ENCODE measurements at regions not wholly inside any gene's neighbourhood (a gene's known extent, or its start where the extent isn't known, plus 50 kb on each side); places are given as distances from the start of the nearest gene placed in this dataset.

GRCh38 chr10:8375137-8375536, 320.6 kb downstream of the GATA3 start:
- TF ChIP-seq CTCF (IDR thresholded peaks at IDR 0.05; ENCODE audit: insufficient read depth, low read length), result no peak
- no peak for TF ChIP-seq GABPA (IDR thresholded peaks at IDR 0.05; ENCODE audit: low read depth)
- TF ChIP-seq REST (IDR thresholded peaks at IDR 0.05; ENCODE audit: insufficient replicate concordance, low read depth), result no peak
- no peak for TF ChIP-seq POLR2AphosphoS5 (IDR thresholded peaks at IDR 0.05; ENCODE audit: low read depth)

Measured in HL-60 (cell line).